ENCODE measurements at regions not wholly inside any gene's neighbourhood (a gene's known extent, or its start where the extent isn't known, plus 50 kb on each side); places are given as distances from the start of the nearest gene placed in this dataset.

DNA sequence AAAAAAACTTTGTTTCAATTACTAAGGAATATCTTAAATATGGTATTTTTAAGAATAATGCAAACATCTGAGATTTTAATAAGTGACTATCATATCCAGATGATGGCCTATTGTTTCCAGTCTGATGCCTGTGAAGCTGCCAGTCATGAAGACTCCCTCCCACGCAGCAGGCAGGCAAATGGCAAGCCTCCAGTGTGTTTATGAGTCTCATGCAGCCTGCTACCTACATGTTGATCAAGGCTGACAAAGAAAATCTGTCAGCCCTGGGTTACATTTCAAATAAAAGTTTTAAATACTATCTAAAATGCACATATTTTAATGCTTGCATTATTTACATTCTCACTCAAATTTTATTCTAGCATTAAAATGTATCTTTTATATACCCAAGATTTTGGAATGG, 137.6 kb upstream of the RNPC3 start:
- ChIA-PET POLR2A (no interaction called here), CTCF (no interaction called here)
- H3K27me3 Mint-ChIP-seq: no peaks in the 10 kb centered on the region
- H3K27ac Mint-ChIP-seq: no peak overlapping the region
- no peaks in the 10 kb centered on the region for H3K36me3 Mint-ChIP-seq (ENCODE audit: low read depth)
- H3K9me3 Mint-ChIP-seq: no peaks in the 10 kb centered on the region
- H3K4me1 Mint-ChIP-seq: no peaks in the 10 kb centered on the region
- DNase-seq: no peak
- H3K4me3 Mint-ChIP-seq: no peak overlapping the region

DNA sequence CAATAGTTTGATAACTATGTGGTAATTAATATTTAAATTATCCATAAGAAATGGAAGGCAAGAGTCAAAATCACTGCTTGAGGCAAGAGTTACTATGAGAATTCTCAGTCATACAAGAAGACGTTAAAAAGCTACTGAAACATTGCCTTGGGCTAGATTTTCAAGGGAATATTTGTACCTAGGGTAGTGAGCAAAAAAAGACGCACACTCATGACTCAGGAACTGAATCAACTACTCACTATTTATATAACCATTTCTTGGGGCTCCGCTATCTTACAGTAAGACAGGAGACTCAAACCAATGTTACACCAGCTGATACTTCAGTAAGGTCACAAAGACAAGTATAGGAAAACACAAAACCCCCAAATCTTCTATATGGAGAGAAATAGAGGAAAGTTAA, 151.5 kb upstream of the RNPC3 start:
- POLR2A ChIA-PET: no interaction called here
- H3K9me3 Mint-ChIP-seq: no peaks in the 10 kb centered on the region

DNA sequence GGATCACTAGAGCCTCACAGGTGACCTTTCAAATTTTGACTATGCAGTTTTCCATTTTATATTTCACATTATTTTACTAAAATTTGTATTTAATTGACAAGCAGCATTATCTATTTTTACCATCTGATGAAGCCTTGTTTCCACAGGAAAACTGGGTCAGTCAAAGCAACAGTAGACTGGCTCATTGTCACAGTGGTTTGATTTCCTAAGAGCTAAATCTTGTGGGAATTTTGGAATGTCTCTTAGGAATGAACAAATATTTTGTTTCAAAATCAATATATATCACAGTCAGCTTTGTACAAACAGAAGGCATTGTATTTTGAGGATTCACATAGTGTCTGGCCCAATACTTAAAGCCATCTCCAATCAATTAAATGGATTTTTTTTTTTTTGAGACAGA, 152.6 kb upstream of the RNPC3 start:
- Mint-ChIP-seq H3K9me3 (no peaks in the 10 kb centered on the region), H3K4me3 (no peak overlapping the region), H3K27me3 (no peaks in the 10 kb centered on the region), H3K27ac (no peak overlapping the region), H3K4me1 (no peaks in the 10 kb centered on the region), H3K36me3 (ENCODE audit: low read depth) (no peaks in the 10 kb centered on the region)
- no peak for DNase-seq
- ChIA-PET POLR2A (no interaction called here), CTCF (interaction anchor here (0.6 kb wide), 1 partner anchor 88 kb away, joined by 3 read pairs; no protein-coding TSS in a partner anchor)

More for the DNA sequence above, 151.5 kb upstream of the RNPC3 start:
- H3K4me1 Mint-ChIP-seq: no peaks in the 10 kb centered on the region
- H3K36me3 Mint-ChIP-seq (ENCODE audit: low read depth): no peaks in the 10 kb centered on the region
- CTCF ChIA-PET: no interaction called here
- H3K4me3 Mint-ChIP-seq: no peak overlapping the region
- H3K27ac Mint-ChIP-seq: no peak overlapping the region
- DNase-seq: no peak
- no peaks in the 10 kb centered on the region for H3K27me3 Mint-ChIP-seq

DNA sequence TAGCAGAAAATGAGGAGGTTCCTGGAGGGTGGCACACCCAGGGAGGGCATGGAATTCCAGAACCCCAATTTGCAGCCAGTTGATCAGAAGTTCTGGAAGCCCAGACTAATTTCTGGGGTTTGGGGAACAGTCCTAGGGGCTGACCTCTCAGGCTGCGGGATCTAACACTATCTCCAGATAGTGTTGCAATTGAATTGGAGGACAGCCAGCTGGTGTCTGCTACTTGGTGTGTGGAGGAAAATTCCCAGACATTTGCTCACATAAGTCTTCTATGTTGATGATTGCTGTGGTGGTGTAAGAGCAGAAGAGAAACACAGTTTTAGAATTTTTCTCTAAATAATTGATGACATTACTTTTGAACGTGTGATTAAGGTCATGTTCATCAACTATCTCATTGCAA, 154.3 kb upstream of the RNPC3 start:
- Mint-ChIP-seq H3K27ac (no peak overlapping the region), H3K4me1 (no peaks in the 10 kb centered on the region), H3K9me3 (no peaks in the 10 kb centered on the region), H3K36me3 (ENCODE audit: low read depth) (no peaks in the 10 kb centered on the region), H3K27me3 (no peaks in the 10 kb centered on the region), H3K4me3 (no peak overlapping the region)
- CTCF ChIA-PET: no interaction called here
- POLR2A ChIA-PET: no interaction called here
- DNase-seq: no peak

DNA sequence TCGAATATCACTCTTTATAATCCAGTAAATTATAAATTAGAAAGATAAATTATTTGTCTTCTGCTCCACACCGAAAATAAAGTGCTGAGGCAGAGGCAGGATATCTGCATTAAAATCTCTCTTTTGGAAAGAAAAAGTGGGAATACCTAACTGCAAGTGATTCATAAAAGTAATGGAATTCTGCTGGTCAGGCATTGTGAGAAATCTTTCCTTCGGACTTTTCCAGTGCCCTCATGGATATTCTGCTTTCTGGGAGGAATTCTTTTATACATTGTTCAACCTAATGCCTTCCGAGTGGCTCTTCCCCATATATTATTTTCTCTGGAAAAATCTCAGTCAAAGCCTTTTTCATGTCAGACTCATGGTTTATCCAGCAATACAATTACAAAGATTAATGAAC, 158.3 kb upstream of the RNPC3 start:
- ChIA-PET POLR2A (no interaction called here), CTCF (no interaction called here)
- DNase-seq: no peak

DNA sequence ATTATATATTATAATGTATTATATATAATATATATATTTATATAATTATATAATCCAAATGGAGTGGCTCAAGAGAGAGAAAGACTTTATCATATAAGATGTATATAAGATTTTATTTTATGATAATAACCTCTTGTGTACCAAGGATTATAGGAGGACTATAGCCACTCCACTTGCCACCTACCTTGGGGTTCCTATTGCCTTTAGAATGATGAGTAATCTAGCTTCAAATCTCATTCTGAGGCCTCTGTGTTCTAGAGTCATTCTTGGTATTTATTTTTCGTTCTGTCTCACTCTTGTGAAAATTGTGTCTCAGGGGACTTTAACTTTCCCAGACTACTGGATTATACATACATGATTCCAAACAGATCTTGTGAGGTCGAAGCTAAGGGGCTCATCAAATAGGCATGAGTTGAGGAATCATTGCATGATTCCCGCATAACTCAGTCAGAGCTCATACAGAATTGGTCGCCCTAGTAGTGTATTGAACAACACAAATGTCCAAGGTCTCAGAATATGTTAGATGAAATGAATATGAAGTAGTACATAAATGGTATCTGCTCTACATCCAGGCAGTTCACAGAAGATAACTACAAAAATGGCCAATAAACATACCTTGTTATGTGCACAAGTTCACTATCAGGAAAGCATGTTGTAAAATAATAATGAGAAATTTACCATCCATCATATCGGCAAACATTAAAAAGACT, 159.5 kb upstream of the RNPC3 start:
- no peak overlapping the region for H3K27ac Mint-ChIP-seq
- H3K4me3 Mint-ChIP-seq: no peak overlapping the region
- DNase-seq: no peak
- H3K9me3 Mint-ChIP-seq: no peaks in the 10 kb centered on the region
- H3K4me1 Mint-ChIP-seq: no peaks in the 10 kb centered on the region
- CTCF ChIA-PET: no interaction called here
- H3K27me3 Mint-ChIP-seq: no peaks in the 10 kb centered on the region
- H3K36me3 Mint-ChIP-seq (ENCODE audit: low read depth): no peaks in the 10 kb centered on the region
- POLR2A ChIA-PET: no interaction called here

More for the DNA sequence above, 158.3 kb upstream of the RNPC3 start:
- Mint-ChIP-seq H3K9me3 (no peaks in the 10 kb centered on the region), H3K4me3 (no peak overlapping the region), H3K36me3 (ENCODE audit: low read depth) (no peaks in the 10 kb centered on the region), H3K27ac (no peak overlapping the region), H3K27me3 (no peaks in the 10 kb centered on the region), H3K4me1 (no peaks in the 10 kb centered on the region)

DNA sequence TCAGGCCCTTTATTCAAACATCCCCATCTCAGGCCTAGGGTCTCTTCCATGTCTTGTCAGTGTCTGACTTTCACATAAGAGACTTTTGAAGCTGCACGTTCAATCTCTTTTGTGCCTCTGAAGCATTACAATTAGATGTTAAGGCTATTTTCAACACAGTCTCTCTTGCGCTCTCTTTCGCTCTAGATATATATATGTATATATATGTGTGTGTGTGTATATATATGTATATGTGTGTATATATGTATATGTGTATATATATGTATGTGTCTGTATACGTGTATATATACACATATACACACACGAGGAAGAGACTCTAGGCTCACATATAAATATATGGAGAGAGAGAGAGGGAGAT, 162.5 kb upstream of the RNPC3 start:
- Mint-ChIP-seq H3K4me3 (no peak overlapping the region), H3K27ac (no peak overlapping the region), H3K36me3 (ENCODE audit: low read depth) (no peaks in the 10 kb centered on the region), H3K9me3 (no peaks in the 10 kb centered on the region), H3K4me1 (no peaks in the 10 kb centered on the region), H3K27me3 (no peaks in the 10 kb centered on the region)
- no peak for DNase-seq
- ChIA-PET CTCF (no interaction called here), POLR2A (no interaction called here)

DNA sequence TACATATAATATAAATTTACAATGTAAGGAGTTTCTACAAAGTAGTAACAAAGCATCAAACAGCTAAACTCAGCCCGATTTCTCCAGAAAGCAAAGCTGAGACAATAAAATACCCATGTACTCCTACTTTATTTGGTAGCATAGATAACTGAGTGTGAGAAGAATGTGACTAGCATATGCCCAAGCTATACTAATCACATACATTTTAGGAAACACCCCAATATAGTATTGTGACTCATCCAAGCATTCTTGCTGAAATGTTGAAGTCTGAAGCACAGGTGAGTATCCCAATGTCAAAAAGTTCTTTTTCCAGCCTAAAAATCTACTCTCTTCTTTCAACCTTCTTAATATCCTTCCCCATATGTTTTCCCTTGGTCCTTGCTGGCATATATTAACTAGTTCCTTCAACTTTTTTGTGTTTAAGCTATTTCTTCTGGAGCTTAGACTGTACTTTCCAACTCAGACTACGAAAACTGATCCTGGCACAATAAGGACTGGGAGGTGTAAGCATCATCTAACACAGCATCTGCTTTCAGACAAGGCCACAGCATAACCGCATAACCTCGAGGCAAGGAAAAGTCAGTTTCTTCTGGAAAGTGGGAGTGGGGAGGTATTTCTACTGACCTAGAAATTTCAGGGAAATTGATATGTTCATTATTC, 163.0 kb upstream of the RNPC3 start:
- Mint-ChIP-seq H3K36me3 (ENCODE audit: low read depth) (no peaks in the 10 kb centered on the region), H3K9me3 (no peaks in the 10 kb centered on the region), H3K27ac (no peak overlapping the region), H3K4me1 (no peaks in the 10 kb centered on the region), H3K4me3 (no peak overlapping the region), H3K27me3 (no peaks in the 10 kb centered on the region)
- ChIA-PET POLR2A (no interaction called here), CTCF (no interaction called here)
- DNase-seq: no peak

DNA sequence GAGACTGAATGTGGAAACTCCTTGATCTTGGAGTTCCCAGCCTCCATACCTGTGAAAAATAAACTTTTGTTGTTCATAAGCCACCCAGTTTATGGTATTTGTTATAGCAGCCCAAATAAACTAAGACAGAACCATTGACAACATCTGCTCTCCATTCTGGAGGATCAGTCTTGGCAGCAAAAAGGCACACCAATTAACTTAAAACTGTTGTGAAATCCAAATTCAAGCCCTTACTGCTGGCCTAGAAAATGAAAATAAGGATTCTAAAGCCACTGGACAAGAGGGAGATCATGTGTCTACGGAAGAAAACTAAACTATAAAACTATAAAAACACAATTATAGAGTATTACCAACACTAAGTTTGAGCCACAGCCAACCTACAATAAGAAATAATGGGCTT, 172.1 kb upstream of the RNPC3 start:
- H3K27me3 Mint-ChIP-seq: no peaks in the 10 kb centered on the region
- no peaks in the 10 kb centered on the region for H3K9me3 Mint-ChIP-seq
- DNase-seq: no peak

DNA sequence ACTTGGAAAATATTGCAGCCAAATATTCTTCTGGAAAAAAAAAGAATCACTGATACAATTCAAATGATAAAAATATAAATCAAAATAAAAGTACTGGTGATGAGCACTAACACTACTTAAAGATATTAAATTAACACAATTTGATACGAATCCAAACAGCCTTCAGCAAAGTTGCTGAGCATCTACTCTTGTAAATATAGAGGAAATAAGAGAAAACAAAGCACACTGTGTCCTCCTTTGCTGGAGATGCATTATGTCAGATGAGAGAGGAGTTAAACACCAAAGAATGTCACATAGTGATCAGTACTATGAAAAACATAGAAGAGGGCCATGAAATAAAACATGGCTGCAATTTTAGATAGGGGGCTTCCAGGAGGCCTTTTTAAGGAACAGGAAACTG, 177.4 kb upstream of the RNPC3 start:
- CTCF ChIA-PET: no interaction called here
- Mint-ChIP-seq H3K4me3 (no peak overlapping the region), H3K9me3 (no peaks in the 10 kb centered on the region), H3K27me3 (no peaks in the 10 kb centered on the region), H3K36me3 (ENCODE audit: low read depth) (no peaks in the 10 kb centered on the region), H3K27ac (no peak overlapping the region), H3K4me1 (no peaks in the 10 kb centered on the region)
- POLR2A ChIA-PET: no interaction called here
- no peak for DNase-seq

More for the DNA sequence above, 172.1 kb upstream of the RNPC3 start:
- H3K4me3 Mint-ChIP-seq: no peak overlapping the region
- POLR2A ChIA-PET: no interaction called here
- H3K4me1 Mint-ChIP-seq: no peaks in the 10 kb centered on the region
- no peak overlapping the region for H3K27ac Mint-ChIP-seq
- CTCF ChIA-PET: no interaction called here
- no peaks in the 10 kb centered on the region for H3K36me3 Mint-ChIP-seq (ENCODE audit: low read depth)

DNA sequence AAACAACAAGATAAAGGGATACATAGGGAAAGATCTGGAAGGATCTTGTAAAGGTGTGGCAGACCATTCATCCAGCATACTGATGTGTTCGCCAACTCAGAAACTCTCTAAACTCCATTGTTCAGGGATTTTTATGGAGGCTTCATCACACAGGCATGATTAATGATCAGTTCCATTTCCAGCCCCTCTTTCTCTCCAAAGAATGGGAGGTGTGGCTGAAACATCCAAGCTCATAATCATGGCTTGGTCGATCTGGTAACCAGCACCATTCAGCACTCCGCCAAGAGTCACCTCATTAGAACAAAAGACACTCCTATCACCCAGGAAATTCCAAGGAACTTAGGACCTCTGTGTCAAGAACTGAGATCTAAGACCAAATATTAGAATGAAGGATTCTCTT, 180.6 kb upstream of the RNPC3 start:
- no peaks in the 10 kb centered on the region for H3K36me3 Mint-ChIP-seq (ENCODE audit: low read depth)

DNA sequence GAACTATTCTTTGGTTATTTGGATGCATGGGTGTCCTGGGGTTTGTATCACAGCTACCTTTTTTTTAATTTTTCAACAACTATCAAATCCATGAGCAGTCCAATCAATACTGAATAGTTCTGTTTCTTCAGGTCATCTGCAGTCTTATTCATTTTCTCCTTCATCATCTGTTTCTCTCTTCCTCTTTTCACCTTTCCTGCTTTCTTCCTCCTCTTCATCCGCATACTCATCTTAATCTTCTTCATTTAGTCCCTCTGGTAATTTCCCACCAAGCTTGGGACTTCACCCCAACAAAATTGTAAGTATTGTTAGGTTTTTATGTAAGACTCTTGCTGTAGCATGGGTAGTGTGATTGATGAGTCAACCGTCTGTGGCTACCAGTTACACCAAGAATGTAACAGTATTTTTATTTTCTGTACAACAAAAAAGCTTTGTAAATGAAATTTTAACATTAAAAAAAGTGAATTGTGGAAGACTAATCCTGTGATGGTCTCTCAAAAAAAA, 184.1 kb upstream of the RNPC3 start:
- Mint-ChIP-seq H3K4me1 (no peaks in the 10 kb centered on the region), H3K36me3 (ENCODE audit: low read depth) (no peaks in the 10 kb centered on the region), H3K27me3 (no peaks in the 10 kb centered on the region), H3K27ac (no peak overlapping the region), H3K9me3 (no peaks in the 10 kb centered on the region), H3K4me3 (no peak overlapping the region)
- ChIA-PET POLR2A (no interaction called here), CTCF (no interaction called here)
- DNase-seq: no peak

More for the DNA sequence above, 180.6 kb upstream of the RNPC3 start:
- H3K27ac Mint-ChIP-seq: no peak overlapping the region
- ChIA-PET POLR2A (no interaction called here), CTCF (no interaction called here)
- no peak for DNase-seq
- no peaks in the 10 kb centered on the region for H3K9me3 Mint-ChIP-seq
- no peaks in the 10 kb centered on the region for H3K4me1 Mint-ChIP-seq
- H3K4me3 Mint-ChIP-seq: no peak overlapping the region
- no peaks in the 10 kb centered on the region for H3K27me3 Mint-ChIP-seq

DNA sequence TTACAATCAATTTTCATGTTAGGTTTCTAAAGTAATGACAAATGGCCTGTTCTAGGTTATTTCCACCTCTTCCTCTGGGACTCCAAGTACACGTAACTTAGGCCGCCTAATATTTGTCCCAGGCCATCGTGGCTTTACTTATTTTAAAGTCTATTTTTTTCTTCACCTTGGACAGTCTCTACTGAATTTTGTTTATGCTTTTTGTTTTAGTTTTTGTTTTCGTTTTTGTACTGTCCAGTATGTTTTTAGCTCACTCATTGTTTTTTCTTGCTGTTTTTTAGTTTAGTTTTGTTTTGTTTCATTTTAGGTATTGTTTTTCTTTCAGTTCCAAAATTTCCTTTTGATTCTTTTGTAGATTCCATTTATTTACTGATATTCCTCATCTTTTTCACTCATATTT, 187.7 kb upstream of the RNPC3 start:
- no peak overlapping the region for H3K27ac Mint-ChIP-seq
- no peaks in the 10 kb centered on the region for H3K36me3 Mint-ChIP-seq (ENCODE audit: low read depth)
- no peaks in the 10 kb centered on the region for H3K4me1 Mint-ChIP-seq
- ChIA-PET CTCF (no interaction called here), POLR2A (no interaction called here)
- no peak for DNase-seq
- H3K27me3 Mint-ChIP-seq: no peaks in the 10 kb centered on the region
- no peak overlapping the region for H3K4me3 Mint-ChIP-seq
- no peaks in the 10 kb centered on the region for H3K9me3 Mint-ChIP-seq

DNA sequence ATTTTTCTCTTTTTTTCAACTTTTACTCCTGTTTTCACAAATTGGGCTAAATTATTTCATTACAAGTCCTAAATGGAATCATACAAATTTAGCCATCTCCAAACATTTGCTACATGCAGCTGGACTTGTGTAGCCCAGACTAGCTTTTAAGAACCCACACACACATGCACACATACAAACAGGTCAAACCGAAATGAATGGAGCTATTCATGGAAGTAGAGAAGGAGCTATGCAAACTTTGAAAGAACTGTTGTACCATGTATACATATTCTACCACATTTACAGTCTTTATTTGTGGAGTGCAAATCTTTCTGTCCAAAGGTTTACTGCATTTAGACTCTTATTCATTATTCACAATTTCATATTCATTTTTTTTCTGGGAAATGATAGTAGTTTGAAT, 189.1 kb upstream of the RNPC3 start:
- Mint-ChIP-seq H3K4me3 (no peak overlapping the region), H3K4me1 (no peaks in the 10 kb centered on the region), H3K27me3 (no peaks in the 10 kb centered on the region), H3K27ac (no peak overlapping the region), H3K9me3 (no peaks in the 10 kb centered on the region), H3K36me3 (ENCODE audit: low read depth) (no peaks in the 10 kb centered on the region)
- DNase-seq: no peak
- POLR2A ChIA-PET: interaction anchor here (0.6 kb wide), 1 partner anchor 21 kb away, joined by 3 read pairs; no protein-coding TSS in a partner anchor
- CTCF ChIA-PET: no interaction called here

Measured in activated CD4-positive, alpha-beta T cell treated with anti-CD3 and anti-CD28 coated beads, Interleukin-2, amount 10 ng/mL, durations not matched to agents 7 days and 5 days (primary cell).